ENCODE measurements at regions not wholly inside any gene's neighbourhood (a gene's known extent, or its start where the extent isn't known, plus 50 kb on each side); places are given as distances from the start of the nearest gene placed in this dataset.

DNA sequence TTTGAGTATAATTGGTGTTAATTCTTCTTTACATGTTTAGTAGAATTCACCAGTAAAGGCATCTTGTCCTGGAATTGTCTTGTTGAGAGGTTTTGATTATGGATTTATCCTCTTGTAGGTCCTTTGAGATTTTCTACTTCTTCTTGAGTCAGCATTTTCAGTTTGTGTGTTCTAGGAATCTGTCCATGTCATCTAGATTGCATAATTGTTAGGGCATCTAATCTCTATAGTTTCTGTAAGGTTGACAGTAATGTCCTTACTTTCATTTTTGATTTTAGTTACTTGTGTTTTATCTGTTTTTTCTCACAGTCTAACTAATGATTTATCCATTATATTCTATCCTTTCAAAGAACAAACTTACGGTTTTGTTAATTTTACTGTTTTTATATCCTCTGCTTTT lies 492.0 kb downstream of the FGF9 start:
- Histone ChIP-seq H3K4ac (replicated peaks; ENCODE audit: insufficient read length, low read depth, low read length) (no peak overlapping the region), H3K56ac (replicated peaks; ENCODE audit: insufficient read length, low read depth, low read length) (no peak overlapping the region), H3K4me1 (replicated peaks in 1 of 4; ENCODE audit: control insufficient read depth in 3 of 4, insufficient read depth in 4 of 4, low read length in 3 of 4) (no peaks in the 10 kb centered on the region), H3K18ac (ENCODE audit: extremely low read depth, low read length) (no peak overlapping the region), H3K36me3 (ENCODE audit: control insufficient read depth in 2 of 4, insufficient read depth in 4 of 4, low read length in 3 of 4) (no peaks in the 10 kb centered on the region), H4K91ac (replicated peaks; ENCODE audit: insufficient read length, low read length) (no peak overlapping the region), H3K27me3 (replicated peaks in 1 of 4; ENCODE audit: control insufficient read depth in 3 of 4, extremely low read depth in 1 of 4, insufficient read depth in 3 of 4, low read length in 3 of 4) (no peaks in the 10 kb centered on the region), H4K20me1 (replicated peaks in 1 of 2; ENCODE audit: control insufficient read depth in 1 of 2, insufficient read depth in 2 of 2, low read length in 2 of 2) (no peaks in the 10 kb centered on the region), H4K8ac (ENCODE audit: extremely low read depth, insufficient read depth, low read length) (no peak overlapping the region), H2BK5ac (ENCODE audit: low read depth, low read length) (no peak overlapping the region), H2BK120ac (replicated peaks; ENCODE audit: low read depth, low read length) (no peak overlapping the region), H2BK15ac (ENCODE audit: low read length) (no peak overlapping the region), H2BK20ac (ENCODE audit: low read length) (no peak overlapping the region), H3K79me1 (ENCODE audit: low read depth, low read length) (no peaks in the 10 kb centered on the region), H3K9me3 (ENCODE audit: insufficient read depth in 2 of 2, low read depth in 1 of 2, low read length in 1 of 2) (no peaks in the 10 kb centered on the region), H3K79me2 (ENCODE audit: control insufficient read depth in 1 of 2, insufficient read depth in 2 of 2, low read length in 2 of 2) (no peaks in the 10 kb centered on the region), H2BK12ac (ENCODE audit: low read depth, low read length) (no peak overlapping the region), H3K27ac (ENCODE audit: low read depth, low read length) (no peak overlapping the region), H2AFZ (ENCODE audit: low read length) (no peak overlapping the region), H3K9ac (replicated peaks in 1 of 4; ENCODE audit: extremely low read depth in 1 of 4, low read depth in 3 of 4, low read length in 3 of 4) (no peak overlapping the region), H3K4me2 (ENCODE audit: insufficient read depth in 1 of 2, low read depth in 2 of 2, low read length in 2 of 2) (no peak overlapping the region), H2AK5ac (ENCODE audit: low read depth, low read length) (no peak overlapping the region), H3K14ac (ENCODE audit: insufficient read length) (no peak overlapping the region), H4K5ac (ENCODE audit: insufficient read length, low read depth, low read length) (no peak overlapping the region), H3K23me2 (ENCODE audit: low read depth, low read length) (no peaks in the 10 kb centered on the region; the same call in 1 of the 2 replicates), H3K4me3 (ENCODE audit: extremely low read depth in 1 of 4, insufficient read depth in 2 of 4, low read depth in 3 of 4, low read length in 4 of 4) (no peak overlapping the region), H3K23ac (ENCODE audit: insufficient read length) (no peak overlapping the region)
- no peak for TF ChIP-seq SIN3A (conservative IDR thresholded peaks at IDR 0.05 in 1 of 2, IDR thresholded peaks at IDR 0.05 in 1 of 2; ENCODE audit: low read depth in 1 of 2, low read length in 2 of 2)
- 0 out of 2 replicates have a peak, but pooled peaks have one; percentile 4 for TF ChIP-seq MAFK (IDR thresholded peaks at IDR 0.05; ENCODE audit: low read depth, low read length)
- TF ChIP-seq FOSL1 (IDR thresholded peaks at IDR 0.05; ENCODE audit: insufficient read depth, low read depth, low read length) = no peak
- ChIA-PET CTCF (ENCODE audit: partially characterized antibody) (interaction anchor here (0.6 kb wide), 1 partner anchor 105 kb away, joined by 3 read pairs; no protein-coding TSS in a partner anchor), POLR2A (ENCODE audit: partially characterized antibody) (interaction anchor here (0.6 kb wide), 1 partner anchor 953 kb away, joined by 3 read pairs; no protein-coding TSS in a partner anchor)
- 81% methylated on average over 1 of the region's 1 CpG; no CpG with 5 or more reads in 1 of the 2 experiments for WGBS, 2 experiments (ENCODE audit: extremely low coverage in 1 of 2, insufficient coverage in 1 of 2, insufficient read length in 1 of 2, insufficient replicate concordance in 2 of 2, low coverage in 1 of 2, low lambda C conversion rate in 2 of 2, missing lambda C conversion rate in 1 of 2)
- no peak for DNase-seq (ENCODE audit: low read depth in 1 of 2, low spot score in 2 of 2)
- no peak for FAIRE-seq
